ENCODE measurements at regions not wholly inside any gene's neighbourhood (a gene's known extent, or its start where the extent isn't known, plus 50 kb on each side); places are given as distances from the start of the nearest gene placed in this dataset.
"Not testable (repeated sequence)": the region's sequence is repeated elsewhere in the genome, so short reads cannot be mapped to it uniquely, and the experiment has no call there.

DNA sequence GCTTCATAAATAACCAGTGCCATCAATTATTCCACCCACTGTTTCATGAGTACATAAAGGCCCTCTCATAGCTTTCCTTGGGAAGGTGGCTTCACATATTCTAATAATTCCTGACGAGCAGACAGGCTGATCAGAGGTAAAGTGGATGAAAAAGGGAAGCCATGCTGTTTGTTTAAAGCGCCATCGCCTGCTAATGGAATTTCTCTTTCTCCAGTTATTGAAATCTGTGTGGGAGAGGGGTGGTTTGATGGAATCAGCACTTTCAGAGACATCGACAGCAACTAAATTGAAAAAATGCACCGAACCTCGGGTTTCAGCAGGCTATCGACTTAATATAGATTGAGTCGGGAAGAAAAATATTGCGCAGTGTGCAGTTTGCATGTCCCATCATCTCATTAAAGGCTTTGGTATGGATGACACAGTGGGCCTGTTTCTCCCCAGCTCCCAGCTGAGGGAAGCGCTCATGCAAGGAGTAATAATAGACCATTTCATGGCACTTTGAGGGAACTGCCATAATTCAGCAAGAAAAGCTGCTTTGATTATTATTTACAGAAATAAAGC, 472.1 kb downstream of the RBFOX1 start:
- Histone ChIP-seq H3K36me3 (ENCODE audit: control insufficient read depth in 2 of 2, insufficient read depth in 2 of 2, low read length in 2 of 2) (no peaks in the 10 kb centered on the region), H3K4me1 (ENCODE audit: control insufficient read depth in 2 of 2, insufficient read depth in 2 of 2, low read length in 2 of 2) (no peaks in the 10 kb centered on the region), H3K4me3 (ENCODE audit: low read length in 2 of 2) (no peak overlapping the region), H3K27me3 (ENCODE audit: control insufficient read depth in 2 of 2, insufficient read depth in 2 of 2, low read length in 2 of 2) (no peaks in the 10 kb centered on the region), H3K9ac (ENCODE audit: low read depth in 1 of 2, low read length in 2 of 2) (no peak overlapping the region), H3K9me3 (ENCODE audit: control insufficient read depth in 2 of 2, low read length in 2 of 2) (no peaks in the 10 kb centered on the region), H3K27ac (ENCODE audit: low read depth in 2 of 2, low read length in 2 of 2) (no peak overlapping the region)

DNA sequence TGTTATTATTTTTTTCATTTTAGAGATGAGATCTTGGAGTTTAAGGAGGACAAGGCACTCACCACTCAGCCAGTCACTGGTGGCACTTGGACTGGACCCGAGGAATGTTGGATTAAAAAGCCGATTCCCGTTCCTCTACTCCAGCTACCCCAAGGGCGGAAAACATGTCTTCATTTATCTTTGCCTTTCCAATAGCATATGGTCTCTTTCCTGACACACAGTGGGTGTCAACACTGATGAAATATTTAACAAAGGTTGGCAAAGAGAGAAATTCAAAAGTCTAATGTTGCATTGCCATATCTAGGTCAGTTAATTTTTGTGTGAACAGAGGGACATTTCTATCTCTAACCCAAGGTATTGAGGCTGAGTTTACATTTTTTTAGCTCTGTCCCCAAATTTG, 459.7 kb downstream of the RBFOX1 start:
- no peaks in the 10 kb centered on the region for H3K27me3 ChIP-seq (ENCODE audit: control insufficient read depth in 2 of 2, insufficient read depth in 2 of 2, low read length in 2 of 2)
- H3K4me3 ChIP-seq (ENCODE audit: low read length in 2 of 2): no peak overlapping the region
- H3K9ac ChIP-seq (ENCODE audit: low read depth in 1 of 2, low read length in 2 of 2): no peak overlapping the region
- no peaks in the 10 kb centered on the region for H3K36me3 ChIP-seq (ENCODE audit: control insufficient read depth in 2 of 2, insufficient read depth in 2 of 2, low read length in 2 of 2)
- no peak overlapping the region for H3K27ac ChIP-seq (ENCODE audit: low read depth in 2 of 2, low read length in 2 of 2)
- no peaks in the 10 kb centered on the region for H3K9me3 ChIP-seq (ENCODE audit: control insufficient read depth in 2 of 2, low read length in 2 of 2)
- no peaks in the 10 kb centered on the region for H3K4me1 ChIP-seq (ENCODE audit: control insufficient read depth in 2 of 2, insufficient read depth in 2 of 2, low read length in 2 of 2)

DNA sequence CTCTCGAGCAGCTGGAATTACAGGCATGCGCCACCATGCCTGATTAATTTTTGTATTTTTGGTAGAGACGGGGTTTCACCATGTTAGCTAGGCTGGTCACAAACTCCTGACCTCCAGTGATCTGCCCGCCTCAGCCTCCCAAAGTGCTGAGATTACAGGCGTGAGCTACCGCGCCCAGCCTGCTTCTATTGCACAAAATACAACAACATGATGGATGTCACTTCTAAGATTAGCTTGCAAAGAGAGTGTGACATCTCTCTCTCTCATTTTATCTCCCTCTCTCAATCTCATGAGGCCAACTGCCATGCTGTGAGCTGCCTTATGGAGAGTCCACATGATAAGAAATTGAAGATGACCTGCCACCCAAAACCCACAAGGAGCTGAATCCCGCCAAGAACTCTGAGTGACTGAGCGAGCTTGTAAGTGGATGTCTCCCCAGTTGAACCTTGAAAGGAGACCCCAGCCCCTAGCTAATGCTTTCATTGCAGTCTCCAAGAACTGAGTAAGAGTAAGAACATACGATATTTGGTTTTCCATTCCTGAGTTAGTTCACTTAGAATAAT, 458.5 kb downstream of the RBFOX1 start:
- Histone ChIP-seq H3K9ac (ENCODE audit: low read depth in 1 of 2, low read length in 2 of 2) (no peak overlapping the region), H3K4me1 (ENCODE audit: control insufficient read depth in 2 of 2, insufficient read depth in 2 of 2, low read length in 2 of 2) (no peaks in the 10 kb centered on the region), H3K4me3 (ENCODE audit: low read length in 2 of 2) (no peak overlapping the region), H3K36me3 (ENCODE audit: control insufficient read depth in 2 of 2, insufficient read depth in 2 of 2, low read length in 2 of 2) (no peaks in the 10 kb centered on the region), H3K27me3 (ENCODE audit: control insufficient read depth in 2 of 2, insufficient read depth in 2 of 2, low read length in 2 of 2) (no peaks in the 10 kb centered on the region), H3K27ac (ENCODE audit: low read depth in 2 of 2, low read length in 2 of 2) (no peak overlapping the region), H3K9me3 (ENCODE audit: control insufficient read depth in 2 of 2, low read length in 2 of 2) (no peaks in the 10 kb centered on the region)

DNA sequence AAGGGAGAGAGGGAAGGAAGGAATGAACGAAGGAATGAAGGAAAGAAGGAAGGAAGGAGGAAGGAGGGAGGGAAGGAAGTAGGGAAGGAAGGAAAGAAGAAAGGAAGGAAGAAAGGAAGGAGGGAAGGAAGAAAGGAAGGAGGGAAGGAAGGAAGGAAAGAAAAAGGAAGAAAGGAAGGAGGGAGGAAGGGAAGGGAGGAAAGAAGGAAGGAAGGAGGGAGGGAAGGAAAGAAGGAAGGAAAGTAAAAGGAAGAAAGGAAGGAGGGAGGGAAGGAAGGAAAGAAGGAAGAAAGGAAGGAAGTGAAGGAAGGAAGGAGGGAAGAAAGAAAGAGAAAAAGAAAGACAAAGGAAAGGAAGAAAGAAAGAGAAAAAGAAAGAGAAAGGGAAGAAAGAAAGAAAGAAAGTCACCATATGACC, 442.4 kb downstream of the RBFOX1 start:
- Histone ChIP-seq H3K36me3 (ENCODE audit: control insufficient read depth in 2 of 2, insufficient read depth in 2 of 2, low read length in 2 of 2) (no peaks in the 10 kb centered on the region), H3K27ac (ENCODE audit: low read depth in 2 of 2, low read length in 2 of 2) (no peak overlapping the region), H3K9me3 (ENCODE audit: control insufficient read depth in 2 of 2, low read length in 2 of 2) (no peaks in the 10 kb centered on the region), H3K27me3 (ENCODE audit: control insufficient read depth in 2 of 2, insufficient read depth in 2 of 2, low read length in 2 of 2) (no peaks in the 10 kb centered on the region), H3K4me3 (ENCODE audit: low read length in 2 of 2) (no peak overlapping the region), H3K9ac (ENCODE audit: low read depth in 1 of 2, low read length in 2 of 2) (no peak overlapping the region), H3K4me1 (ENCODE audit: control insufficient read depth in 2 of 2, insufficient read depth in 2 of 2, low read length in 2 of 2) (no peaks in the 10 kb centered on the region)

DNA sequence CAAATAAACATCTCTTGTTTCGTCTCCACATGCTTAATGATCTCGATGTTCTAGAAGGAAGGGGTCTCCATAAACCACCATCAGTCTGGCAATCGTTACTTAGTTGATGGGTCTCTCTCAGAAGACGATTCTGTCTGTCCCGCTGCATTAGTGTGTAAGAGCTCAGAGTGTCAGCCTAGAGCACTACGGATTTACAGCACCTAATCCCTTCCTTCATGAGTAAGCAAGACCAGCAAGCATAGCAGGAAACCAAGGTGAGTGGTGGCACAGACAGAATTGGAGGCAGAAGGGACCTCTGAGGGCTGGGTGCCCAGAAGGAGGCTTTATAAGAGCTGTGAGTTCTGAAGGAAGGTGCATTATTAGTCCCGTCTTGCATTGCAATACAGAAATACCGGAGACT, 440.1 kb downstream of the RBFOX1 start:
- no peaks in the 10 kb centered on the region for H3K27me3 ChIP-seq (ENCODE audit: control insufficient read depth in 2 of 2, insufficient read depth in 2 of 2, low read length in 2 of 2)
- H3K9ac ChIP-seq (ENCODE audit: low read depth in 1 of 2, low read length in 2 of 2): no peak overlapping the region
- H3K4me3 ChIP-seq (ENCODE audit: low read length in 2 of 2): no peak overlapping the region
- no peak overlapping the region for H3K27ac ChIP-seq (ENCODE audit: low read depth in 2 of 2, low read length in 2 of 2)
- no peaks in the 10 kb centered on the region for H3K36me3 ChIP-seq (ENCODE audit: control insufficient read depth in 2 of 2, insufficient read depth in 2 of 2, low read length in 2 of 2)
- H3K9me3 ChIP-seq (ENCODE audit: control insufficient read depth in 2 of 2, low read length in 2 of 2): no peaks in the 10 kb centered on the region
- H3K4me1 ChIP-seq (ENCODE audit: control insufficient read depth in 2 of 2, insufficient read depth in 2 of 2, low read length in 2 of 2): no peaks in the 10 kb centered on the region

DNA sequence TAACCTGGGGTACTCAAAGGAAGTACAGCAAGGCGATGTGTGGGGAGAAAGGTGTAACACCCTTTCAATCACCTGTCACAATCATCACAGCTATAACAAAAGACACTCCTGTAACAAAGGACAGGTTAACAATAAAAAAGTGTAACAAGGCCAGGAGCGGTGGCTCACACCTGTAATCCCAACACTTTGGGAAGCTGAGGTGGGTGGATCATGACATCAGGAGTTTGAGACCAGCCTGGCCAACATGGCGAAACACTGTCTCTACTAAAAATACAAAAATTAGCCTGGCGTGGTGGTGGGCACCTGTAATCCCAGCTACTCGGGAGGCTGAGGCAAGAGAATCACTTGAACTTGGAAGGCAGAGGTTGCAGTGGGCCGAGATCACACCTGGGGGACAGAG, 436.4 kb downstream of the RBFOX1 start:
- not testable (repeated sequence) for H3K9ac ChIP-seq (ENCODE audit: low read depth in 1 of 2, low read length in 2 of 2); H3K9me3 ChIP-seq (ENCODE audit: control insufficient read depth in 2 of 2, low read length in 2 of 2); H3K27ac ChIP-seq (ENCODE audit: low read depth in 2 of 2, low read length in 2 of 2); H3K27me3 ChIP-seq (ENCODE audit: control insufficient read depth in 2 of 2, insufficient read depth in 2 of 2, low read length in 2 of 2); H3K36me3 ChIP-seq (ENCODE audit: control insufficient read depth in 2 of 2, insufficient read depth in 2 of 2, low read length in 2 of 2); H3K4me3 ChIP-seq (ENCODE audit: low read length in 2 of 2); H3K4me1 ChIP-seq (ENCODE audit: control insufficient read depth in 2 of 2, insufficient read depth in 2 of 2, low read length in 2 of 2)

DNA sequence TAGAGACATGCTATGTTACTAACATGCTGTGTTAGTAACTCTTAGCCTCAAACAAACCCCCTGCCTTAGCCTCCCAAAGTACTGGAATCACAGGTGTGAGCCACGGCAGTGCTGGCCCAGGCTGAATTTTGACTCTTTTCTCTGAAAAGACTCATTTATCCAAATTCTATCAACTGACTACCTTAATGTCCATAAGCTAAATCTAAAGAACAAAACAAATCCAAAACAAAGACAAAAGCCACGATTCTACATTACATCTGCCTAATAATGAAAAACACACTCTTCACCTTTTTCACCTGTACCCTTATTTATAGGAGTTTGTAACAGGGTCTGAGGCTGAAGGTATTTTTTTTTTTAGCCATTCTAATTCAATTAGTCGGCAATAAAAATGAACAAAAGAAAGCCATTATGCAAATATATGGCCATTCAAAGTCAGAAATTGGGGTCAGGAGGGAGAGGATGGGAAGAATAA, 432.5 kb downstream of the RBFOX1 start:
- Histone ChIP-seq H3K27me3 (ENCODE audit: control insufficient read depth in 2 of 2, insufficient read depth in 2 of 2, low read length in 2 of 2) (no peaks in the 10 kb centered on the region), H3K9ac (ENCODE audit: low read depth in 1 of 2, low read length in 2 of 2) (no peak overlapping the region), H3K27ac (ENCODE audit: low read depth in 2 of 2, low read length in 2 of 2) (no peak overlapping the region), H3K4me1 (ENCODE audit: control insufficient read depth in 2 of 2, insufficient read depth in 2 of 2, low read length in 2 of 2) (no peaks in the 10 kb centered on the region), H3K9me3 (ENCODE audit: control insufficient read depth in 2 of 2, low read length in 2 of 2) (no peaks in the 10 kb centered on the region), H3K36me3 (ENCODE audit: control insufficient read depth in 2 of 2, insufficient read depth in 2 of 2, low read length in 2 of 2) (no peaks in the 10 kb centered on the region), H3K4me3 (ENCODE audit: low read length in 2 of 2) (no peak overlapping the region)

DNA sequence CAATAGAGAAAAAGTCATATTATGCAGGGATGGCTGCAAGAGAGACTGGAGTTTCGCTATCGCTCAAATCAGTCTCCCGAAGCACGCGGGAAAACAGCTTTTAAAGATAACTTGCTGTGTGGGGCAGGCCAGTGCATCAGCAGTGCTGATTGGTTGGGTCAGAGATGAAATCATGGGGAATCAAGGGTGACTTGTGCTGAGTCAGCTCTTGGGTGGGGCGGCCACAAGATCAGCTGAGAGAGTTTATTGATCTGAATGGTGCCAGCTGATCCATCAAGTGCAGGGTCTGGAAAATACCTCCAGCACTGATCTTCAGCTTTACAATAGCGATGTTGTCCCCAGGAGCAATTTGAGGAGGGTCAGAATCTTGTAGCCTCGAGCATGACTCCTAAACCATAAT, 430.5 kb downstream of the RBFOX1 start:
- Histone ChIP-seq H3K4me1 (ENCODE audit: control insufficient read depth in 2 of 2, insufficient read depth in 2 of 2, low read length in 2 of 2) (no peaks in the 10 kb centered on the region), H3K4me3 (ENCODE audit: low read length in 2 of 2) (no peak overlapping the region), H3K9me3 (ENCODE audit: control insufficient read depth in 2 of 2, low read length in 2 of 2) (no peaks in the 10 kb centered on the region), H3K27me3 (ENCODE audit: control insufficient read depth in 2 of 2, insufficient read depth in 2 of 2, low read length in 2 of 2) (no peaks in the 10 kb centered on the region), H3K27ac (ENCODE audit: low read depth in 2 of 2, low read length in 2 of 2) (no peak overlapping the region), H3K36me3 (ENCODE audit: control insufficient read depth in 2 of 2, insufficient read depth in 2 of 2, low read length in 2 of 2) (no peaks in the 10 kb centered on the region), H3K9ac (ENCODE audit: low read depth in 1 of 2, low read length in 2 of 2) (no peak overlapping the region)
